ENCODE measurements at regions not wholly inside any gene's neighbourhood (a gene's known extent, or its start where the extent isn't known, plus 50 kb on each side); places are given as distances from the start of the nearest gene placed in this dataset.

- TF ChIP-seq POLR2A (IDR thresholded peaks at IDR 0.05) (no peak), CTCF (IDR thresholded peaks at IDR 0.05) (no peak)
Measured at GRCh38 chr10:108260383-108260906, 1095.9 kb upstream of the SORCS1 start.

All from testis (tissue), 2 donors.